OCI-LY1 (cell line): ENCODE measurements at regions not wholly inside any gene's neighbourhood (a gene's known extent, or its start where the extent isn't known, plus 50 kb on each side); places are given as distances from the start of the nearest gene placed in this dataset.

Source experiments
- H2AFZ ChIP-seq: fragments of 200-600 bp; sonication (generic), shearing (Covaris generic); 2 replicates; pipeline ENCODE4 v1.6.0; 2014; ENCODE audit warnings: antibody characterized with exemption, mild to moderate bottlenecking, low read length
- H3F3A ChIP-seq: fragments of 200-600 bp; sonication (generic), shearing (Covaris generic); 2 replicates; pipeline ENCODE4 v1.6.0; 2014; ENCODE audit warnings: mild to moderate bottlenecking, antibody characterized with exemption, low read length, moderate library complexity; ENCODE audit not compliant: insufficient read depth
- H3K27ac ChIP-seq: fragments of 200-600 bp; sonication (generic); 2 replicates; pipeline ENCODE4 v1.5.1; 2014; ENCODE audit warnings: low read length, mixed run types, mild to moderate bottlenecking, low read depth; ENCODE audit not compliant: poor library complexity, severe bottlenecking
- H3K27me3 ChIP-seq: fragments of 200-600 bp; sonication (generic); 2 replicates; pipeline ENCODE4 v1.6.0; 2014; ENCODE audit warnings: antibody characterized with exemption, mild to moderate bottlenecking, low read length, moderate library complexity; ENCODE audit not compliant: insufficient read depth
- H3K36me3 ChIP-seq: fragments of 200-600 bp; sonication (generic); 2 replicates; pipeline ENCODE4 v1.6.1; 2014; ENCODE audit warnings: mild to moderate bottlenecking, antibody characterized with exemption, low read length, moderate library complexity, mixed read lengths; ENCODE audit not compliant: insufficient read depth
- H3K4me1 ChIP-seq: fragments of 200-600 bp; sonication (generic); 2 replicates; pipeline ENCODE4 v1.5.1; 2014; ENCODE audit warnings: mild to moderate bottlenecking, low read length, moderate library complexity; ENCODE audit not compliant: insufficient read depth, severe bottlenecking
- H3K4me2 ChIP-seq: fragments of 200-600 bp; sonication (generic), shearing (Covaris generic); 2 replicates; pipeline ENCODE4 v1.6.1; 2014; ENCODE audit warnings: low read length
- H3K4me3 ChIP-seq: fragments of 200-600 bp; sonication (generic); 2 replicates; pipeline ENCODE4 v1.5.1; 2014; ENCODE audit warnings: low read length, low read depth, mild to moderate bottlenecking, mixed read lengths; ENCODE audit not compliant: poor library complexity, severe bottlenecking
- H3K79me2 ChIP-seq: fragments of 200-600 bp; shearing (Covaris generic); 2 replicates; pipeline ENCODE4 v1.6.1; 2016; ENCODE audit warnings: mixed run types, low read length, mixed read lengths; ENCODE audit not compliant: insufficient read depth
- H3K9ac ChIP-seq: fragments of 200-600 bp; sonication (generic), shearing (Covaris generic); 2 replicates; pipeline ENCODE4 v1.6.1; 2014; ENCODE audit warnings: mild to moderate bottlenecking, low read length, mixed read lengths
- H3K9me2 ChIP-seq: fragments of 200-600 bp; sonication (generic), shearing (Covaris generic); 2 replicates; pipeline ENCODE4 v1.6.1; 2014; ENCODE audit warnings: low read depth, mild to moderate bottlenecking, low read length, mixed read lengths
- H3K9me3 ChIP-seq: fragments of 200-600 bp; shearing (Covaris generic); 2 replicates; pipeline ENCODE4 v1.6.1; 2014; ENCODE audit warnings: low read length, mixed read lengths
- H4K20me1 ChIP-seq: fragments of 200-600 bp; sonication (generic), shearing (Covaris generic); 2 replicates; pipeline ENCODE4 v1.6.0; 2016; ENCODE audit warnings: mild to moderate bottlenecking, low read length; ENCODE audit not compliant: insufficient read depth
- CTCF ChIP-seq: fragments of 200-600 bp; sonication (generic), shearing (Covaris generic); IDR thresholded peaks from 2 replicates; pipeline ENCODE4 v1.5.1; 2017; ENCODE audit warnings: mild to moderate bottlenecking, antibody characterized with exemption, low read length, moderate library complexity, mixed read lengths
- EZH2 ChIP-seq: fragments of 200-600 bp; sonication (generic), shearing (Covaris generic); IDR thresholded peaks from 2 replicates; pipeline ENCODE4 v1.8.0; 2017; ENCODE audit warnings: borderline replicate concordance, mixed run types, mild to moderate bottlenecking, antibody characterized with exemption, low read length, moderate library complexity, mixed read lengths

GRCh38 chrX:106278951-106279350 lies 110.8 kb downstream of the PWWP3B start:
- Histone ChIP-seq H3K27me3 (no peaks in the 10 kb centered on the region), H3K9me3 (no peaks in the 10 kb centered on the region), H3K79me2 (no peaks in the 10 kb centered on the region), H3K36me3 (no peaks in the 10 kb centered on the region), H3K9me2 (no peaks in the 10 kb centered on the region), H2AFZ (no peak overlapping the region), H3K4me3 (no peak overlapping the region), H3K27ac (no peak overlapping the region), H3K4me1 (no peaks in the 10 kb centered on the region), H3F3A (no peaks in the 10 kb centered on the region), H3K4me2 (no peak overlapping the region), H3K9ac (no peak overlapping the region), H4K20me1 (no peaks in the 10 kb centered on the region)
- no peak for TF ChIP-seq EZH2

GRCh38 chrX:106281383-106281782 lies 113.3 kb downstream of the PWWP3B start:
- Histone ChIP-seq H3K79me2 (no peaks in the 10 kb centered on the region), H3K27me3 (no peaks in the 10 kb centered on the region), H3K36me3 (no peaks in the 10 kb centered on the region), H3K4me2 (no peak overlapping the region), H3K9me3 (no peaks in the 10 kb centered on the region), H3K27ac (no peak overlapping the region), H2AFZ (no peak overlapping the region), H3K9ac (no peak overlapping the region), H4K20me1 (no peaks in the 10 kb centered on the region), H3K4me3 (no peak overlapping the region), H3K4me1 (no peaks in the 10 kb centered on the region), H3F3A (no peaks in the 10 kb centered on the region), H3K9me2 (no peaks in the 10 kb centered on the region)
- TF ChIP-seq CTCF (no peak), EZH2 (no peak)

- Histone ChIP-seq H3K9ac (no peak overlapping the region), H3F3A (no peaks in the 10 kb centered on the region), H3K4me2 (no peak overlapping the region), H3K79me2 (no peaks in the 10 kb centered on the region), H3K4me3 (no peak overlapping the region), H3K9me3 (no peaks in the 10 kb centered on the region), H2AFZ (no peak overlapping the region), H3K36me3 (no peaks in the 10 kb centered on the region), H4K20me1 (no peaks in the 10 kb centered on the region), H3K27ac (no peak overlapping the region), H3K27me3 (no peaks in the 10 kb centered on the region), H3K9me2 (no peaks in the 10 kb centered on the region), H3K4me1 (no peaks in the 10 kb centered on the region)
- no peak for TF ChIP-seq EZH2
- no peak for TF ChIP-seq CTCF
Measured at GRCh38 chrX:106283841-106284240, 115.7 kb downstream of the PWWP3B start.

GRCh38 chrX:106284431-106285025 lies 116.4 kb downstream of the PWWP3B start:
- no peaks in the 10 kb centered on the region for H3F3A ChIP-seq
- H3K9me3 ChIP-seq = no peaks in the 10 kb centered on the region
- H3K4me2 ChIP-seq = no peak overlapping the region
- H3K4me3 ChIP-seq = no peak overlapping the region
- no peaks in the 10 kb centered on the region for H4K20me1 ChIP-seq
- TF ChIP-seq EZH2 (no peak), CTCF (no peak)
- H3K9me2 ChIP-seq = no peaks in the 10 kb centered on the region
- no peaks in the 10 kb centered on the region for H3K4me1 ChIP-seq
- no peaks in the 10 kb centered on the region for H3K27me3 ChIP-seq
- H3K27ac ChIP-seq = no peak overlapping the region
- no peak overlapping the region for H2AFZ ChIP-seq
- H3K9ac ChIP-seq = no peak overlapping the region
- H3K36me3 ChIP-seq = no peaks in the 10 kb centered on the region
- H3K79me2 ChIP-seq = no peaks in the 10 kb centered on the region
